A673 (cell line): ENCODE measurements at regions not wholly inside any gene's neighbourhood (a gene's known extent, or its start where the extent isn't known, plus 50 kb on each side); places are given as distances from the start of the nearest gene placed in this dataset.
"Not testable (repeated sequence)": the region's sequence is repeated elsewhere in the genome, so short reads cannot be mapped to it uniquely, and the experiment has no call there.

ENCODE experiments used
- BruUV-seq: library from RNA; stranded (reverse); fragments of 400-500 nt; replicated peaks from 2 replicates; lab custom pipeline; 2021; lab: Mats Ljungman, UMichigan
- CTCF ChIA-PET: fragments of 300-600 bp; sonication (Branson Sonifier 250); formaldehyde crosslinking; loops from one replicate; lab custom pipeline; 2022; ENCODE audit warnings: antibody characterized with exemption; lab: Charles Lee
- POLR2A ChIA-PET: fragments of 300-600 bp; sonication (Branson Sonifier 250); formaldehyde crosslinking; loops from one replicate; lab custom pipeline; 2022; ENCODE audit warnings: antibody characterized with exemption; ENCODE audit not compliant: low non-redundant PET; lab: Charles Lee
- DNase-seq: peaks from one replicate; pipeline ENCODE4 v3.0.0-alpha.2; 2015; ENCODE audit warnings: low spot score
- H3K27ac ChIP-seq: fragments of 200-600 bp; sonication (generic); 2 replicates; pipeline ENCODE4 v1.5.1; 2016; ENCODE audit warnings: mixed run types, low read depth, mild to moderate bottlenecking, mixed read lengths, antibody characterized with exemption, low read length; ENCODE audit not compliant: poor library complexity, severe bottlenecking
- H3K27me3 ChIP-seq: fragments of 200-600 bp; sonication (generic); replicated peaks from 2 replicates; pipeline ENCODE4 v1.6.1; 2017; ENCODE audit warnings: mixed run types, low read depth, mild to moderate bottlenecking, mixed read lengths, antibody characterized with exemption, low read length; ENCODE audit not compliant: insufficient read depth, poor library complexity
- H3K36me3 ChIP-seq: fragments of 200-600 bp; sonication (generic); 2 replicates; pipeline ENCODE4 v1.6.1; 2016; ENCODE audit warnings: mixed run types, mild to moderate bottlenecking, mixed read lengths, antibody characterized with exemption, low read length; ENCODE audit not compliant: insufficient read depth, poor library complexity, severe bottlenecking
- H3K4me1 ChIP-seq: fragments of 200-600 bp; sonication (generic); 2 replicates; pipeline ENCODE4 v1.6.1; 2017; ENCODE audit warnings: mixed run types, mild to moderate bottlenecking, mixed read lengths, antibody characterized with exemption, low read length; ENCODE audit not compliant: insufficient read depth, poor library complexity, severe bottlenecking
- H3K4me3 ChIP-seq: fragments of 200-600 bp; sonication (generic); 2 replicates; pipeline ENCODE4 v1.5.1; 2016; ENCODE audit warnings: low read depth, mixed run types, mild to moderate bottlenecking, mixed read lengths, low read length; ENCODE audit not compliant: poor library complexity, severe bottlenecking
- H3K9me3 ChIP-seq: fragments of 200-600 bp; sonication (generic); 2 replicates; pipeline ENCODE4 v1.6.1; 2016; ENCODE audit warnings: mixed run types, low read depth, mild to moderate bottlenecking, mixed read lengths, antibody characterized with exemption, low read length; ENCODE audit not compliant: poor library complexity, severe bottlenecking
- EZH2 ChIP-seq: fragments of 200-600 bp; sonication (generic); IDR thresholded peaks from 2 replicates; pipeline ENCODE4 v1.6.1; 2017; ENCODE audit warnings: borderline replicate concordance, low read depth, mild to moderate bottlenecking, mixed read lengths, antibody characterized with exemption, low read length; ENCODE audit not compliant: poor library complexity, severe bottlenecking
- intact Hi-C: fragments of 100-400 bp; cut with micrococcal nuclease; formaldehyde crosslinking; loops from one replicate; pipeline ENCODE4 v1.10.0; 2022; ENCODE audit not compliant: unreplicated experiment
- TF ChIP-seq, protein P1 (sequence below): fragments of 300-800, 200-600 bp; sonication (generic); conservative IDR thresholded peaks from 2 replicates; pipeline ENCODE4 v1.5.1; 2017; ENCODE audit warnings: low read depth, mild to moderate bottlenecking, antibody characterized with exemption, low read length, moderate library complexity, mixed read lengths

DNA sequence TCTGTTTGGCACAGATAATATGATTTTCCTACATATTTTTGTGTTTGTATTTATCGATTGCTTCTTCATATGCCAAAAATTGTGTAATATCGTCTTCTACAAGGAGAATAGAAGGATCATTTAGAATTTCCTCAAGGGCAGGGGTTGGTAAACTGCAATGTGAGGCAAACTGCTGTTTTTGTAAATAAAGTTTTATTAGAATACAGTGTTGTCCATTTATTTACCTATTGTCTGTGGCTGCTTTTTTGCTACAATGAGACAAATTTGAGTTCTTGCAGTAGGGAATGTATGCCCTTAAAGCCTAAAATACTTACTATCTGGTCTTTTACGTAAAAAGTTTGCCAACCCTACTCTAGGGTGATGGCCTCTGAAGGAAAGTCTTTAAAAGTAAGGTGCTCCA is 509.5 kb downstream of the TMEM114 start:
- BruUV-seq = no TSS peak
- ChIA-PET POLR2A (no interaction called here), CTCF (no interaction called here)
- Histone ChIP-seq H3K27ac (no peak overlapping the region), H3K36me3 (no peaks in the 10 kb centered on the region), H3K4me1 (no peaks in the 10 kb centered on the region), H3K9me3 (no peaks in the 10 kb centered on the region), H3K4me3 (no peak overlapping the region), H3K27me3 (no peaks in the 10 kb centered on the region)
- no peak for TF ChIP-seq EZH2
- TF ChIP-seq, protein P1, sequence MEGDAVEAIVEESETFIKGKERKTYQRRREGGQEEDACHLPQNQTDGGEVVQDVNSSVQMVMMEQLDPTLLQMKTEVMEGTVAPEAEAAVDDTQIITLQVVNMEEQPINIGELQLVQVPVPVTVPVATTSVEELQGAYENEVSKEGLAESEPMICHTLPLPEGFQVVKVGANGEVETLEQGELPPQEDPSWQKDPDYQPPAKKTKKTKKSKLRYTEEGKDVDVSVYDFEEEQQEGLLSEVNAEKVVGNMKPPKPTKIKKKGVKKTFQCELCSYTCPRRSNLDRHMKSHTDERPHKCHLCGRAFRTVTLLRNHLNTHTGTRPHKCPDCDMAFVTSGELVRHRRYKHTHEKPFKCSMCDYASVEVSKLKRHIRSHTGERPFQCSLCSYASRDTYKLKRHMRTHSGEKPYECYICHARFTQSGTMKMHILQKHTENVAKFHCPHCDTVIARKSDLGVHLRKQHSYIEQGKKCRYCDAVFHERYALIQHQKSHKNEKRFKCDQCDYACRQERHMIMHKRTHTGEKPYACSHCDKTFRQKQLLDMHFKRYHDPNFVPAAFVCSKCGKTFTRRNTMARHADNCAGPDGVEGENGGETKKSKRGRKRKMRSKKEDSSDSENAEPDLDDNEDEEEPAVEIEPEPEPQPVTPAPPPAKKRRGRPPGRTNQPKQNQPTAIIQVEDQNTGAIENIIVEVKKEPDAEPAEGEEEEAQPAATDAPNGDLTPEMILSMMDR = no peak
- no peak for DNase-seq
- intact Hi-C loops = no loop called here

DNA sequence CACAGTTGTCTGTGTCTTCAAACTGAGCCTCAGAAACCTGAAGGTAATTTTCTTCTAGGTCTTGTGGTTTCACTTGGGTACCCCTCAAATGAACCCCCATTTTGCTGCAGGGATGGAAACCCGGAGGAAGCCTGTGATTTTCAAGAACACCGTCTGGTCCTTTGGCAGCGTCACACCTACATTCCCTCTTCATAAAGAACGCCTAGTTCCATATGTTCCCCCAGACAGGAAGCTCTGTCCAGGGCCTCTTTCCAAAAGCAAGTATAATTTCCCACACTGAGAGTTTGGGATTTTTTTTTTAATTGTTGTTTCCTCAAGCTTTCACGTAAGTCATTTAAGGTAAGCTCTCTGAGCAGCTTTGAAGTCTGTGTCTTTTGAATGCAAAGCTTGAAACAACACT is 515.0 kb downstream of the TMEM114 start:
- ChIA-PET CTCF (no interaction called here), POLR2A (no interaction called here)
- Histone ChIP-seq H3K4me3 (no peak overlapping the region), H3K9me3 (no peaks in the 10 kb centered on the region), H3K27ac (no peak overlapping the region), H3K4me1 (no peaks in the 10 kb centered on the region), H3K27me3 (no peaks in the 10 kb centered on the region), H3K36me3 (no peaks in the 10 kb centered on the region)
- no TSS peak for BruUV-seq
- TF ChIP-seq, protein P1 = no peak
- no peak for TF ChIP-seq EZH2
- intact Hi-C loops = no loop called here
- no peak for DNase-seq

DNA sequence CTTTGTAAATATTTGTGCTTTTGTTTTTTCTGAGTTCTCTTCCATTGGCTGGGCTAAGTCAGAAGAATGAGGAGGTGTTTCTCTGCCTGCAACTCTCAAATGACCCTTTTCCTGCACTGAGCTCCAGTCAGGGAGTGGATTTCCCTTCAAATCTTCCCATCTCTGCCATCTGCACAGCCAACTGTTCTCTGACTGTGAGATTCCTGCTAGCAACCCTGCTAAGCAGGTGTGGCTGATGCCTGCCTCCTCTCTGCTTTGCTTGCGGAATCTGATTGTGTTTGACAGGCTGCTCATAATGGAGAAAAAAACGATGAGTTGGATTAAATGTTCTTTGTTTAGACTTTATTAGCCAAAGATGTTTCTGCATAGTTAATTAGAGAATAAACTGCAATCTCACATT is 519.8 kb downstream of the TMEM114 start:
- intact Hi-C loops = no loop called here
- no peak for DNase-seq
- BruUV-seq = no TSS peak
- POLR2A ChIA-PET = no interaction called here
- Histone ChIP-seq H3K4me3 (no peak overlapping the region), H3K9me3 (peaks cover 17% of the 10 kb centered on the region), H3K36me3 (no peaks in the 10 kb centered on the region), H3K4me1 (no peaks in the 10 kb centered on the region), H3K27me3 (no peaks in the 10 kb centered on the region), H3K27ac (no peak overlapping the region)
- CTCF ChIA-PET = no interaction called here
- TF ChIP-seq EZH2 = no peak
- TF ChIP-seq, protein P1 = no peak

DNA sequence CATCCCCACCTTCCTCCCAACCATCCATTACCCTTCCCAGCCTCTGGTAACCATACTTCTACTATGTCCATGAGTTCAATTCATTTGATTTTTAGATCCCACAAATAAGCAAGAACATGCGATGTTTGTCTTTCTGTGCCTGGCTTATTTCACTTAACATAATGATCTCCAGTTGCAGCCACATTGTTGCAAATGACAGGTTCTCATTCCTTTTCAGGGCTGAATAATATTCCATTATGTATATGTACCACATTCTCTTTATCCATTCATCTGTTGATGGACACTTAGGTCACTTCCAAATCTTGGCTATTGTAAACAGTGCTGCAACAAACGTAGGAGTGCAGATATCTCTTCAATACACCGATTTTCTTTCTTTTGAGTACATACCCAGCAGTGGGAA is 522.1 kb downstream of the TMEM114 start:
- POLR2A ChIA-PET, CTCF ChIA-PET: not testable (repeated sequence)
- peaks cover 24% of the 10 kb centered on the region for H3K9me3 ChIP-seq

More for the DNA sequence above, 522.1 kb downstream of the TMEM114 start:
- H3K36me3 ChIP-seq, intact Hi-C loops, H3K4me1 ChIP-seq, BruUV-seq, H3K4me3 ChIP-seq, DNase-seq, H3K27ac ChIP-seq, H3K27me3 ChIP-seq: not testable (repeated sequence)
